HUDEP-2 (cell line): ENCODE measurements at regions not wholly inside any gene's neighbourhood (a gene's known extent, or its start where the extent isn't known, plus 50 kb on each side); places are given as distances from the start of the nearest gene placed in this dataset.
"Not testable (repeated sequence)": the region's sequence is repeated elsewhere in the genome, so short reads cannot be mapped to it uniquely, and the experiment has no call there.

Experiments used
- DNase-seq, 76 experiments: peaks; one replicate each; lab custom pipeline; 2025; ENCODE audit not compliant: unreplicated experiment in 76 of 76; lab: John Stamatoyannopoulos, UW

DNA sequence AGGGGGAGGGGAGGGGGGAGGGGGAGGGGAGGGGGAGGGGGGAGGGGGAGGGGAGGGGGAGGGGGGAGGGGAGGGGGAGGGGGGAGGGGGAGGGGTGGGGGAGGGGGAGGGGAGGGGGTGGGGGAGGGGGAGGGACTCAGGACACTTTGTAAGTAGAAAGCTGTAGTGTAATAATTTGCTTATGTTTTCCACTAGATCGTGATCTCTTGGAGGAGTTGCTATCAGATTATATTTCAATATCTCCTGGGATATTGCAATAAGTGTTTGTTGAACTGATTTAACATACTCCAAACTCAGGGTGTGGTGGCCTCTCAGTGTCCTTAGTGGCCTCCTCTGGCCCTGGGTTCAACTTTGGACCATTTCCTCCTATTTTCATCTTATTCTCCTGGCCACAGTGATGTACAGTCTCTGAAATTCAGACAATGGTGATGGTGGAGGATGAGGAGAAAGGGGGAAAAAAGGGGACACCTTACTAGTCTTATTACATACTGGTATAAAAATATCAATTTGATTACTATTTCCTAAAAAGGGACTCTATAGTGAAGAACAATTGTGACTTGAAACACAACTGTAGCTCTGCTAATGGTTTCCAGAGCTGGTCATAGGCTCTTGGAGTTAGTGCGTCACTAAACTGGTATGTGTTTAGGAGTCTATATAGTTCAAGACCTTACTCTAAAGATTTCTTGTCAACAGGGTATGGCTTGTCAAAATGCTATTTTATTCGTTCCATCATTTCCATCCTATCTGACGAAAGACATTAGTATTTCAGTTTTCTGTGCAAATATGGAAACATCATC lies 89.6 kb downstream of the DDX1 start:
- no peak for DNase-seq

GRCh38 chr2:15682354-15682753 lies 90.7 kb downstream of the DDX1 start:
- DNase-seq, result no peak

DNA sequence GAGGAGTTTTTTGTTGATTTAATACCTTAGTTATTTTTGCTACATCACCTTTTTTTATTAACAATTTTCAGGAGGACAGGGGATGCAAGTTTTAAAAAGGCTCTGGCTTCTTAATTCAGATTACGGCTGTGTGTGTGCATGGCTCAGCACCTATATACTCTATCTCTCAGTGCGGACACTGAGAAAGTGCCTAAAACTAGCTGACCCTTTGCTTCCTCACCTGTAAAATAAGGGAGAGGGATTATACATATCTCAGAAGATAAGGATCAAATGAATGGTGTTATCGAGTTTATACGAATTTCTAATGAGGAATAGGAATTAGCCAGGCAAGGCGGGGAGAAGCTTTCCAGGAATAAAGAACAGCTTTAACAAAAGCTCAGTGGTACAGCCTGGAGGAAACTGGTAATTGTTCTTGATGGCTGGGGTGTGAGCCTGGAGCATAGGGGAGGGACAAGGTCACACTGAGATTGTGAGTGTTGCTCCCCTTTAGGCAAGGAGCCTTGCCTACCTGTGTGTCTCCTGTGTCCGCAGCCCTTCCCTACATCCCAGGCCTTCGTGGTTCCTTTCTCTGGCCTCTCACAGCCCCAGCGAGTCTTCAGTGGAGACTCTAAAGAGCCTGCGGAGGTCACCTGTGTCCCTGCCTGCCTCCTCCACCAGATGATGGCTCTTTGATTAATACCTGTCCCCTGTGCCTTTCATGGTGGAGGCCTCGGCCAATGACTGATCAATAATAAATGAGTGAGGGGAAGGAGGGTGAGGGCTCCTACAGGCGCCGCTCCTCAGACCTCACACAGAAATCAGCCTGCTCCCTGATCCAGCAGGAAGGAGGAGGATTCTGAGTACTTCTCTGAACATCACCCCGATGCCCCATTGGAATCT lies 92.7 kb downstream of the DDX1 start:
- DNase-seq, result no peak

DNA sequence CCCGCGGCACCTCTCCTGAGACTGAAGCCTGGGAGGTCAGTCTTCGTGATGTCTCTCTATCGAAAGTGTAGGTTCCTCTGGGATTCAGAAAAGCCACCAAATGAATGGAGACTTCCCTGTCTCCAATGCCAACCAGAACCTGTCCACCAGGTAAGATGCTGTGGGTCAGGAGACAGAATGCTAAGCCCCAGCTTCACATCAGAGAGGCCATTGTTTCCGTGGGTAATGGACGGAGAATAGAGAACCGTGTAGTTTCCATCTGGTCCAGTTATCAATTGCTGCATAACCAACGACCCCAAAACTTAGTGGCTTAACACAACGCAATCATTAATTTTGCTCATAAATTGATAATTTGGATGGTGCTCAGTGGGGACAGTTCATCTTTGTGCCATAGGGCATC lies 93.5 kb downstream of the DDX1 start:
- no peak for DNase-seq

DNA sequence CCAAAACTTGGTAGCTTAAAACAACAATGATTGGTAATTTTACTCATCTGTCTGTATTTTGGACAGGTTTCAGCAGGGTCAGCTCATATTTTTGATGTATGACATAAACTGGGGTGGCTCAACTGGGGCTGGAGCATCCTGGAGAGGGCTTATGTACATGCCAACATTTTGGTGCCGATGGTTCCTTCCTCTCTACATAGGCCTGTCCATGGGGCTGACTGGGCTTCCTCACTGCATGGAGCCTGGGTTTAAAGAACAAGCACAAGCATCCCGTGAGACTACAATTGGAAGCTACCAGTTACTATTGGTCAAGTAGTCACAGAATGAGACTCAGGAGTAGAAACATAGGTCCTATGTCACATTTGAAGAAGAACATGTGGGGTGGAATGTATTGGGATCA lies 95.0 kb downstream of the DDX1 start:
- no peak for DNase-seq

DNA sequence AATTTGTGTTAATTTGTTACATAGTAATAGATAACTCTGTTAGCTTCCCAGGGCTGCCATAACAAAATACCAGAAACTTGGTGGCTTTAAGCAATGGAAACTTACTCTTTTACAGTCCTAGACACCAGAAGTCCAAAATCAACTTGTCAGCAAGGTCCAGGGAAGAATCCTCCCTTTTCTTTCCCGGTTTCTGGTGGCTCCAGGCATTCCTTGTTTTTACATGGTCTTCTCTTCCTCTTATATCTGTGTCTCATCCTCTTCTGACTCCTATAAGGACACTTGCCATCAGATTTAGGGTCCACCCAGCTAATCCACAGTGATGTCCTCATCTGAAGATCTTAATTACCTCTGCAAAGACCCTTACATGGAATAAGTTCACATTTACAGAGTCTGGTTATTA lies 95.6 kb downstream of the DDX1 start:
- DNase-seq, result no peak

DNA sequence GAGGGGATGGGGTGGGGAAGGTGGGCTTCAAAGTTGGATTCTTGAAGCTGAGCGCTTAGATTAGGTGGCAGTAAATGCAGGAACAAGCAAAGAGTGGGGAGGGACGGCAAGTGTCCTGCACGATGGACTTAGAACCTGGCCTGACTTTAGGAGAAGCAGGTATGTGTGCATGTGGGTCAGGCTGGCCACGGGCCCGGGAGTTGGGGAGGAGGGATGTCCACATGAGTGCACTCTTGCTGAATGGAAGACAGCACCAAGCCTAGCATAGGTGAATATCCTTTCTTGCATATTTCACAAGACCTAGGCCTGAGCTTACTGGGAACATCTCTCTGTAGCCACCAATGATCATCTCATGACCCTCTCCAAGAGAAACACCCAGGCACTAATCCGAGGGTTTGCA lies 96.1 kb downstream of the DDX1 start:
- no peak for DNase-seq

DNA sequence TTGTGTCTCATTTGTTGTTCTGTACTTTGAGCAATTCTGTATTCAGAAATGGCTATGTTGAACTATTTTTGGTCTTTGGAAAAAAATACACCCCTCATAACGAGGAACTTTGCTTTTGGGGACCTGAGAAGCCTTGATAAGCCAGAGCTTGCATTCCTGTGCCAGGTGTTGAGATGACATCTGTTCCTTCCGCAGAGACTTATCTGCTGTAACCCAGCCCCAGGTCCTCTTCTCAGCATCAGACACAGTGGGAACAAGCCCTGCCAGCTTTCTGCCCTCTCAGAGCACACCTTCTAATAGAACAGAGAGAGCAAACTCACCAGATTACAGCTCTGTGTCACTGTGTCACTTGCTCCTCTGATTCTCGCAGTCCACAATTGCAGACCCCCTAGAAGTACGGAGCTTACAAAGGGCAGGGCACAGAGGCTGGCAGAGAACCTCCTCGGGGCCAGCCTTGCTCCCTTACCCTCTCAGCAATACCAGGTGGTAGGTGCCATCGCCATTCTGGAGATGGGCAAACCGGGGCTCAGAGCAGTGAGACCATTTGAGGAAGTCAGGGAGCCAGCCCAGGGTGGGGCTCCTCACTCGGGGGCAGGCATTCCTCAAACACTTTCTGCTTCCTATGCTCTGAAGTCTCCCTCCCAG lies 97.4 kb downstream of the DDX1 start:
- DNase-seq, result no peak

DNA sequence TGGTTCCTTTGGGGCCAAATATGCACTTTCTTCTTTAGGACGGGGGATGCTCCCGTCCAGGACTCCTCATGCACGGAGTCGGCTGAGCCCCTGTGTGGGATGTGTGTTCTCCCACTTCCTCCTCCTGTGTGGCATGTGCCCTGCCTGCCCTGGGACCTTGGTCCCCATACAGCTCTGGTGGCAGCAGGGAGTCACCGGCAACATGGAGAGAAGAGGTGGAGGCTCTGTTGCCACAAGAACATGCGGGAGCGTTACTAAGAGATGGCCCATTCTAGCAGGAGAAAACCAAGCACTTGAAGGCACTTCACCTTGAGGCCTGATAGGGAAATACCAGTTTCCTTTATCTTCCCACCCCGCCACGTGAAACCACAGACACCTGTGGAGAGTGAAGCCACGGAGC lies 98.0 kb downstream of the DDX1 start:
- DNase-seq, result no peak

DNA sequence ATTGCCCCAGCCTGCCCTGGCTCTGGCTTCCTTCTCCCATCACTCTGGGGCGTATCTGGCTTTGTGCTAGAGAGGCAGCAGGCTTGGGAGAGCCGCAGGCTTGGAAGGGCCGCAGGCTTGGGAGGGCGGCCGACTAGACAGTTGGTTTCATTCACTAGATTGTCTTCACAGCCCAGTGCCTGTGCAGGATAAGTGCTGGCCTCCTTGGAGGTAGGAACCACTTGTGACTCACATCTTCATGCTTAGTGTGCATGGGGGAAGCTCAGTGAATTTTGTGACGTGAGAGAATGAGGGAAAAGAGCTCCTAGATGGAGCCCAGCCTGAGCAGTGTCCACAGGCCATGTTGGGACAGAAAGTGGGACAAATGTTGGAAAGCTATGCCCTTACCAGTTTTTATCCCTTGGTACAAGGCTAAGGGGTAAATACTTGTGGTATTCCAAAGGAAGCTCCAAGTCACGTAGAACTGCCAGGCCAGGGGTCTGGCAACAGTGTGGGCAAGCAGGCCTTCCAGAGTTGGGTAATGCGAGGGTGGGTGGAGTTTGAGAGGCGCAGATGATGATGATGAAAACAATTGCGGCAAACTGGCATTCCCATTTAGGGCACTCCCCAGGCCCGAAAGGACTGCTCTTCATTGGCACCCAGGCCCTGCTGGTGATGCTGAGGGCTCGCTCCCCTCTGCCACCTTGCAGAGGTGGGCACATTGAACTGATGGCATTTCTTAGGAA lies 100.1 kb downstream of the DDX1 start:
- no peak for DNase-seq

DNA sequence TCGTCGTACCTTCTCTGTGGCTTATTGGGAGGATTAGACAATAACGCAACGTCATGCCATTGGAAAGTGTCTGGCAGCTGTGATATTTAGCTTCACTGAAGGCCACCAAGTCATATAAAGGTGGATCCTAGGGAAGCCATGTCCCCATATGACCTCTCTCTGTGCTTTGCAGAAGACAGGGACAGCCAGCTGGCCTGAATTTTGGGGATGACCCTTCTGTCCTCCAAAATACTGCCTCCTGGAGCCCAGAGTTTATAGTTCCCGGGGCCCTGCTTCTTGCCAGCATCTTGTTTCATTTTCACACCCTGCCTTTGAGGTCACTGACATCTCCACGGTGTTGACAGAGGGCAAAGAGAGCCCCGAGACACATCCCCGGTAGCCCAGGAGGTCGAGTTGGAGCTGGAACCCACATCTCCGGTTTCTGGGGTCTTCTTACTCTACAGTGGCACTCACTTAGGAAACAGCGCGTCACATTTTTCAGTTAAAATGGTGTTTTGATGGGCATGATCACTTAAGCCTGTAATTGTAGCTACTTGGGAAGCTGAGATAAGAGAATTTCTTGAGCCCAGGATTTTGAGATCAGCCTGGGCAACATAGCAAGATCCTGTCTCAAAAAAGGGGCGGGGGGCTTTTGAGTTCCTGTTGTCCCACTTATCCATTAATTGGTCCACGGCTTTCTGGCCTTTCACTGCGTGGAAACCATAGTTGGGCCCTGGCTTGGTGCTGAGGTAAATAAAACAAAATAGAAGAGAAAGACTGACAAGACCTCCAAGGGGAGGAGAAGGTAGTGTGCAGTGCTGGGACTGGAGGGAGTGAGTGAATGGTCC lies 101.1 kb downstream of the DDX1 start:
- DNase-seq, result no peak

DNA sequence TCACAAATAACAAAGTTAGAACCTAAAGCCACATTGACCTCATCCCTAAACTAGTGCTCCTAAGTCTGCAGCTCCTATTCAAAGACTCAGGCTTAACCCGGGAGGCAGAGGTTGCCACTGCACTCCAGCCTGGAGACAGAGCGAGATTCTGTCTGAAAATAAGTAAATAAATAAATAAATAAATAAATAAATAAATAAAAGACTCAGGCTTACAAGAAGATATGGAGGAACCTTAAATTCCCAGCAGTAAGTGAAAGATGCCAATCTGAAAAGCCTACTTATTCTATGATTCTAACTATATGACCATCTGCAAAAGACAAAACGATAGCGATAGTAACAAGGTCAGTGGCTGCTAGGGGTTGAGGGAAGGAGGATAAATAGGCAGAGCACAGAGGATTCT lies 101.7 kb downstream of the DDX1 start:
- no peak for DNase-seq

DNA sequence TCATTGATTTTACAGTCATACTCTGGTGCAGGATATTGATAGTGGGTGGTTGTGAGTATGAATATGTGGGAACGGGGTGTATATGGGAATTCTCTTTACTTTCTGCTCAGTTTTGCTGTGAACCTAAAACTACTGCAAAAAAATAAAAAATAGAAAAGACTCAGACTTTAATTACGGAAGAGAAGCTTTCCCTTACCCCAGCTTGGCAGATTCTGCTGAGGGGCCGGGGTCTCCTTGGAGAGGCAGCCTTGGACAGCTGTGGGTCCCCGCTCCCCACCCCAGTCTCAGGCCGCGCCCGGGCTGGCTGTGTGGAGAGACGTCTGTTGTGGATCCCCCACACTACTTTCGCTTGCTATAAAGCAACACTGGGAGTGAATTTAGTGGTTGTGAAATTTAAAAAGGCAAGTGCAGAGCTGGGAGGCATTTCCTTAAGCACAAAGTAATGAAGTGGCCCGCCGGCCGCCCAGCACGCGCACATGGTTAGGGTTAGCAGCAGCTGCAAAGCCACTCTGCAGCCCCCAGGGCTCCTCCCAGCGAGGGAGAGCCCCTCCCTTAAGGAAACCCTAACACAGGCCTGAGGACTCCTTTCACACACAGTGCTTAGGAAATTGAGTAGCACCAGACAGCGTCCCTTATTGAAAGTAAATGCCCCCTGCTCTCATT lies 102.4 kb downstream of the DDX1 start:
- DNase-seq, result no peak

- DNase-seq, result no peak
These were observed 102.9 kb downstream of the DDX1 start for GRCh38 chr2:15694589-15694986.

GRCh38 chr2:15695582-15696330 lies 104.1 kb downstream of the DDX1 start:
- DNase-seq, result no peak

DNA sequence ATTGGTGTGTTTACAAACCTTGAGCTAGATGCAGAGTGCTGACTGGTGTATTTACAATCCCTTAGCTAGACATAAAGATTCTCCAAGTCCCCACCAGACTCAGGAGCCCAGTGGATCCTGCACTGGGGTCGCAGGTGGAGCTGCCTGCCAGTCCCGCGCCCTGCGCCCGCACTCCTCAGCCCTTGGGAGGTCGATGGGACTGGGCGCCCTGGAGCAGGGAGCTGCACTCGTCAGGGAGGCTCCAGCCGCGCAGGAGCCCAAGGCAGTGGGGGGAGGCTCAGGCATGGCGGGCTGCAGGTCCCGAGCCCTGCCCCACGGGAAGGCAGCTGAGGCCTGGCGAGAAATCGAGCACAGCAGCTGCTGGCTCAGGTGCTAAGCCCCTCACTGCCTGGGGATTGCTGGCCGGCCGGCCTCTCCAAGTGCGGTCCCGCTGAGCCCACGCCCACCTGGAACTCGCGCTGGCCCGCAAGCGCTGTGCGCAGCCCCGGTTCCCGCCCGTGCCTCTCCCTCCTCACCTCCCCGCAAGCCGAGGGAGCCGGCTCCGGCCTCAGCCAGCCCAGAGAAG lies 105.0 kb downstream of the DDX1 start:
- not testable (repeated sequence) for DNase-seq

- no peak for DNase-seq
These were observed 108.5 kb downstream of the DDX1 start for GRCh38 chr2:15700131-15700530.

DNA sequence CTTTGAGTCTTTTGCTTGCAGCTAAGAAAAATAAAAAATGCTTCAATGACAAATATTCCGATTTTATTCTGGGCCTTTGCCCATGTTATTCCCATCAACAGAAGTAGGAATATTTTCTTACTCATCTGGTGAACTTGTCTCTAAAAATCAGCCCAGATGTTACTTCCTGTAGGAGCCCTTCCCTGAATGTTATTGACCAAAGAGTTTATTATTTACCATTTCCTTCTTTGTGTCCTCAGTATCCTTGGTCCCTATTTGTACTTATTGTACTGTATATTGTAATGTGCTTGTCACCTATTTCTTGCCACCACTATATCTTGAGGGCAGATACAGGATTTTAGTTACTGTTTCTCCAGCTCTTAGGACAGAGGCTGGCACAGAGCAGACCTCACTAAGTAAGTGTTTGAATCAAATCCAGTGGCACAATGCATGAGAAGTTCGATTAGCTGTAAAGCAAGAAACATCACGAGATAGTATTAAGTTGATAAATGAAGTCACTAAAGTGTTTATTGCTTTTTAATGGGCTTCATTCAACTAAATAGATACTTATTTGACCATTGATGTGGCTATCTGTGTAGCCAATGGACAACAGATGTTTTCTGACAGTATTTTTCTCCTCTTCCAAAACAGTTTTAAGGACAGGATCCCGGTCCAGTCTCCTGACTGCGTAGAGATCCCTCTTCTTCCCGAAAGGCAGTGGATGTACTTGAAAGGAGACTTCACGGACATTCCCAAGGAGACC lies 109.1 kb downstream of the DDX1 start:
- no peak for DNase-seq
